ENCODE measurements at regions not wholly inside any gene's neighbourhood (a gene's known extent, or its start where the extent isn't known, plus 50 kb on each side); places are given as distances from the start of the nearest gene placed in this dataset.

DNA sequence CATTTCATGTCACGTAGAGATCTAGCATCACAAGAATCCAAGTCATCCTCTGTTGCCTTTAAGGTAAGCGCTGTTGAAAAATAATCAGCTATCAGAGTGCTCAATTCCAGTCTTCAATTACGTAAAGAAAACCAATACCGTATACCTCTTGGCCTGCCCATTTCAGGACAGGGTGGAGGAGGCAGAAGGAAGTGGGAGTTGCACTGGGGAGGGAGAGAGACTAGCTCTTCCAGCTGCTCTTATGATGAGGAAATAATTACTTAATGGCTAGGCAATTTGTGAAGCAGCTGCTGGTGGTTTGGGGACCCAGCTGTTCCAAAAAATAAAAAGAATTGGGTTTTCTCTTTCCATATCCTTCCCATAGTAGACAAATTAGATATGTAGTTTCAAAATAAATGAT is 365.8 kb upstream of the MCTP2 start:
- TF ChIP-seq GLIS3 (CRISPR knock-in tag; IDR thresholded peaks at IDR 0.05) (no peak), PPARA (CRISPR knock-in tag; IDR thresholded peaks at IDR 0.05; ENCODE audit: borderline replicate concordance) (no peak)
- TF ChIP-seq, protein P1, sequence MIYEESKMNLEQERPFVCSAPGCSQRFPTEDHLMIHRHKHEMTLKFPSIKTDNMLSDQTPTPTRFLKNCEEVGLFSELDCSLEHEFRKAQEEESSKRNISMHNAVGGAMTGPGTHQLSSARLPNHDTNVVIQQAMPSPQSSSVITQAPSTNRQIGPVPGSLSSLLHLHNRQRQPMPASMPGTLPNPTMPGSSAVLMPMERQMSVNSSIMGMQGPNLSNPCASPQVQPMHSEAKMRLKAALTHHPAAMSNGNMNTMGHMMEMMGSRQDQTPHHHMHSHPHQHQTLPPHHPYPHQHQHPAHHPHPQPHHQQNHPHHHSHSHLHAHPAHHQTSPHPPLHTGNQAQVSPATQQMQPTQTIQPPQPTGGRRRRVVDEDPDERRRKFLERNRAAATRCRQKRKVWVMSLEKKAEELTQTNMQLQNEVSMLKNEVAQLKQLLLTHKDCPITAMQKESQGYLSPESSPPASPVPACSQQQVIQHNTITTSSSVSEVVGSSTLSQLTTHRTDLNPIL (CRISPR knock-in tag; IDR thresholded peaks at IDR 0.05; ENCODE audit: low read depth): no peak
